ENCODE measurements at regions not wholly inside any gene's neighbourhood (a gene's known extent, or its start where the extent isn't known, plus 50 kb on each side); places are given as distances from the start of the nearest gene placed in this dataset.

GRCh38 chr9:105052346-105052745 is 124.4 kb upstream of the ABCA1 start:
- H3K9me3 Mint-ChIP-seq (ENCODE audit: unreplicated experiment): no peaks in the 10 kb centered on the region
- H3K27me3 Mint-ChIP-seq (ENCODE audit: insufficient read depth, unreplicated experiment): no peaks in the 10 kb centered on the region
- no peaks in the 10 kb centered on the region for H3K36me3 Mint-ChIP-seq (ENCODE audit: insufficient read depth, unreplicated experiment)
- no peak for DNase-seq (ENCODE audit: unreplicated experiment)
- ChIA-PET CTCF (interaction anchor here (0.9 to 2.1 kb wide), 7 partner anchors 10 to 102 kb away, joined by 3 to 5 read pairs (median 4); no protein-coding TSS in a partner anchor), POLR2A (interaction anchor here (3.4 kb wide), 1 partner anchor 12 kb away, joined by 39 read pairs; no protein-coding TSS in a partner anchor)
- TF ChIP-seq CTCF (IDR thresholded peaks at IDR 0.05; ENCODE audit: unreplicated experiment): no peak
- intact Hi-C loops (cut with micrococcal nuclease): no loop called here
- no peak overlapping the region for H3K4me3 Mint-ChIP-seq (ENCODE audit: unreplicated experiment)
- H3K4me1 Mint-ChIP-seq (ENCODE audit: insufficient read depth, unreplicated experiment): peaks cover 29% of the 10 kb centered on the region
- no TSS peak for BruUV-seq (replicated peaks)
- H3K27ac Mint-ChIP-seq (ENCODE audit: low read depth, unreplicated experiment): peak overlapping the region; percentile 80

- Mint-ChIP-seq H3K27me3 (ENCODE audit: insufficient read depth, unreplicated experiment) (no peaks in the 10 kb centered on the region), H3K4me1 (ENCODE audit: insufficient read depth, unreplicated experiment) (peaks cover 29% of the 10 kb centered on the region), H3K36me3 (ENCODE audit: insufficient read depth, unreplicated experiment) (no peaks in the 10 kb centered on the region), H3K4me3 (ENCODE audit: unreplicated experiment) (no peak overlapping the region), H3K9me3 (ENCODE audit: unreplicated experiment) (no peaks in the 10 kb centered on the region), H3K27ac (ENCODE audit: low read depth, unreplicated experiment) (peak overlapping the region; percentile 80)
- TF ChIP-seq CTCF (IDR thresholded peaks at IDR 0.05; ENCODE audit: unreplicated experiment): no peak
- CTCF ChIA-PET: interaction anchor here (0.6 to 2.1 kb wide), 6 partner anchors 9 to 295 kb away, joined by 3 to 5 read pairs (median 4); no protein-coding TSS in a partner anchor
- peak; percentile 88 for DNase-seq (ENCODE audit: unreplicated experiment)
- intact Hi-C loops (cut with micrococcal nuclease): loop anchor here (1.0 kb wide), 1 partner anchor 11 kb away; no protein-coding TSS in a partner anchor
- POLR2A ChIA-PET: interaction anchor here (1.2 to 3.4 kb wide), 2 partner anchors 11 to 62 kb away, joined by 3 to 39 read pairs; no protein-coding TSS in a partner anchor
- no TSS peak for BruUV-seq (replicated peaks)
Measured at GRCh38 chr9:105053209-105053652, 125.3 kb upstream of the ABCA1 start.

GRCh38 chr9:105054491-105054890 is 126.5 kb upstream of the ABCA1 start:
- no TSS peak for BruUV-seq (replicated peaks)
- Mint-ChIP-seq H3K4me1 (ENCODE audit: insufficient read depth, unreplicated experiment) (peaks cover 29% of the 10 kb centered on the region), H3K27me3 (ENCODE audit: insufficient read depth, unreplicated experiment) (no peaks in the 10 kb centered on the region), H3K4me3 (ENCODE audit: unreplicated experiment) (peak overlapping the region; percentile 30), H3K27ac (ENCODE audit: low read depth, unreplicated experiment) (peak overlapping the region; percentile 80), H3K9me3 (ENCODE audit: unreplicated experiment) (no peaks in the 10 kb centered on the region), H3K36me3 (ENCODE audit: insufficient read depth, unreplicated experiment) (no peaks in the 10 kb centered on the region)
- ChIA-PET CTCF (interaction anchor here (1.1 kb wide), 1 partner anchor 104 kb away, joined by 4 read pairs; no protein-coding TSS in a partner anchor), POLR2A (interaction anchor here (1.0 to 3.4 kb wide), 2 partner anchors 10 to 63 kb away, joined by 3 to 39 read pairs; no protein-coding TSS in a partner anchor)
- no peak for TF ChIP-seq CTCF (IDR thresholded peaks at IDR 0.05; ENCODE audit: unreplicated experiment)
- DNase-seq (ENCODE audit: unreplicated experiment): peak; percentile 79
- intact Hi-C loops (cut with micrococcal nuclease): no loop called here

- DNase-seq (ENCODE audit: unreplicated experiment): no peak
- Mint-ChIP-seq H3K4me3 (ENCODE audit: unreplicated experiment) (no peak overlapping the region), H3K27me3 (ENCODE audit: insufficient read depth, unreplicated experiment) (no peaks in the 10 kb centered on the region), H3K9me3 (ENCODE audit: unreplicated experiment) (no peaks in the 10 kb centered on the region), H3K27ac (ENCODE audit: low read depth, unreplicated experiment) (no peak overlapping the region), H3K4me1 (ENCODE audit: insufficient read depth, unreplicated experiment) (peaks cover 29% of the 10 kb centered on the region), H3K36me3 (ENCODE audit: insufficient read depth, unreplicated experiment) (no peaks in the 10 kb centered on the region)
- CTCF ChIA-PET: interaction anchor here (0.7 to 1.2 kb wide), 3 partner anchors 11 to 143 kb away, joined by 3 to 4 read pairs (median 3); no protein-coding TSS in a partner anchor
- intact Hi-C loops (cut with micrococcal nuclease): no loop called here
- TF ChIP-seq CTCF (IDR thresholded peaks at IDR 0.05; ENCODE audit: unreplicated experiment): no peak
- BruUV-seq (replicated peaks): no TSS peak
- POLR2A ChIA-PET: interaction anchor here (0.6 to 1.5 kb wide), 3 partner anchors 8 to 187 kb away, joined by 4 to 8 read pairs (median 4); no protein-coding TSS in a partner anchor
Measured at GRCh38 chr9:105055917-105056316, 128.0 kb upstream of the ABCA1 start.

Measured in MCF 10A (cell line).